Ovary (tissue), 7 donors: ENCODE measurements at regions not wholly inside any gene's neighbourhood (a gene's known extent, or its start where the extent isn't known, plus 50 kb on each side); places are given as distances from the start of the nearest gene placed in this dataset.

Experiments
- DNase-seq, 5 donors: peaks; one replicate each; pipeline ENCODE4 v3.0.0-alpha.2; 2019 to 2020
- H3K27ac ChIP-seq, 2 donors: fragments of 200-600 bp; one replicate each; pipeline versions ENCODE4 v1.5.1 to v1.8.0; 2019 to 2022
- H3K27me3 ChIP-seq: fragments of 200-600 bp; one replicate; pipeline ENCODE4 v1.8.0; 2022
- H3K36me3 ChIP-seq: fragments of 200-600 bp; sonication (generic); one replicate; pipeline ENCODE4 v1.5.1; 2019
- H3K4me1 ChIP-seq: one replicate; pipeline ENCODE4 v1.8.1; 2013; ENCODE audit warnings: mild to moderate bottlenecking, moderate library complexity; ENCODE audit not compliant: insufficient read depth
- H3K4me3 ChIP-seq: fragments of 200-600 bp; sonication (generic); one replicate; pipeline ENCODE4 v1.5.1; 2017
- H3K9me3 ChIP-seq, 2 donors: fragments of 200-600 bp in 1 of 2; sonication (generic) in 1 of 2; one replicate each; pipeline versions ENCODE4 v1.5.1 to v1.8.1; 2013 to 2019; ENCODE audit warnings: mild to moderate bottlenecking in 1 of 2, moderate library complexity in 1 of 2
- CTCF ChIP-seq, 3 donors: fragments of 450-650 bp in 2 of 3; fragments of 200-600 bp in 1 of 3; IDR thresholded peaks; one replicate each; pipeline versions ENCODE4 v1.5.1 to v1.8.0; 2016 to 2022; ENCODE audit warnings: antibody characterized with exemption in 3 of 3, mild to moderate bottlenecking in 1 of 3
- EP300 ChIP-seq: sonication (generic); formaldehyde crosslinking; IDR thresholded peaks from one replicate; pipeline ENCODE4 v1.6.1; 2017; ENCODE audit warnings: antibody characterized with exemption
- POLR2A ChIP-seq: fragments of 450-650 bp; IDR thresholded peaks from one replicate; pipeline ENCODE4 v1.6.1; 2017; ENCODE audit warnings: antibody characterized with exemption, mild to moderate bottlenecking, moderate library complexity
- WGBS, 3 donors: extraction: QIAGEN DNeasy Blood & Tissue Kit in 1 of 3; methylation state at CpG; one replicate each; pipeline versions ENCODE4 v1.1.5 to v1.1.7; 2013 to 2017; 5-methylcytosine and 5-hydroxymethylcytosine counted together
- intact Hi-C, 4 donors: fragments of 100-400 bp; cut with DNase I; formaldehyde crosslinking; loops; one replicate each; pipeline versions ENCODE4 v1.11.0 to v1.15.1; 2022 to 2023
- donor health status: DM: no; HTN: no; CAD: no; lungs with moderate emphysema.
- donor health status: DM: no; HTN: no; CAD: no.
- donor health status: Bipolar disorder and iron deficiency.
- donor health status: DM: no; HTN: no; CAD: no.
- donor health status: DM: yes; HTN: yes; CAD: no.

GRCh38 chr9:135248721-135249120 is 161.3 kb downstream of the OLFM1 start:
- Histone ChIP-seq H3K36me3 (no peaks in the 10 kb centered on the region), H3K27me3 (no peaks in the 10 kb centered on the region), H3K27ac (no peak overlapping the region), H3K9me3 (no peaks in the 10 kb centered on the region), H3K4me1 (no peaks in the 10 kb centered on the region), H3K4me3 (no peak overlapping the region)
- DNase-seq: no peak
- TF ChIP-seq POLR2A (no peak), CTCF (IDR thresholded peaks at IDR 0.05) (no peak), EP300 (no peak)
- intact Hi-C loops: no loop called here
- WGBS, 3 donors: 93 to 96% (median 96%) methylated on average over 12 of the region's 12 CpGs

- WGBS, 3 donors: 71 to 83% (median 74%) methylated on average over 9 of the region's 9 CpGs
- Histone ChIP-seq H3K27ac (no peak overlapping the region), H3K36me3 (no peaks in the 10 kb centered on the region), H3K27me3 (no peaks in the 10 kb centered on the region), H3K4me3 (no peak overlapping the region), H3K4me1 (no peaks in the 10 kb centered on the region), H3K9me3 (no peaks in the 10 kb centered on the region)
- intact Hi-C loops: no loop called here
- TF ChIP-seq CTCF (IDR thresholded peaks at IDR 0.05) (no peak), POLR2A (no peak), EP300 (no peak)
- no peak for DNase-seq
Observed at GRCh38 chr9:135249191-135249590, 161.7 kb downstream of the OLFM1 start.

- H3K36me3 ChIP-seq: no peaks in the 10 kb centered on the region
- intact Hi-C loops: no loop called here
- no peak for DNase-seq
- H3K27ac ChIP-seq: no peak overlapping the region
- no peak for TF ChIP-seq EP300
- no peak for TF ChIP-seq CTCF (IDR thresholded peaks at IDR 0.05)
- TF ChIP-seq POLR2A: no peak
- no peak overlapping the region for H3K4me3 ChIP-seq
- WGBS, 3 donors: 88 to 93% (median 91%) methylated on average over 7 to 8 of the region's 8 CpGs
- H3K27me3 ChIP-seq: no peaks in the 10 kb centered on the region
- H3K9me3 ChIP-seq: no peaks in the 10 kb centered on the region
- no peaks in the 10 kb centered on the region for H3K4me1 ChIP-seq
Observed at GRCh38 chr9:135249711-135250110, 162.2 kb downstream of the OLFM1 start.

GRCh38 chr9:135251331-135251761 is 163.9 kb downstream of the OLFM1 start:
- no peaks in the 10 kb centered on the region for H3K9me3 ChIP-seq
- WGBS, 3 donors: 77 to 87% (median 86%) methylated on average over 6 of the region's 6 CpGs
- H3K27ac ChIP-seq: no peak overlapping the region
- intact Hi-C loops: no loop called here
- no peaks in the 10 kb centered on the region for H3K36me3 ChIP-seq
- H3K4me1 ChIP-seq: no peaks in the 10 kb centered on the region
- H3K4me3 ChIP-seq: no peak overlapping the region
- no peaks in the 10 kb centered on the region for H3K27me3 ChIP-seq
- DNase-seq: no peak
- TF ChIP-seq CTCF (IDR thresholded peaks at IDR 0.05): no peak
- no peak for TF ChIP-seq POLR2A
- TF ChIP-seq EP300: no peak
